H9 (cell line): ENCODE measurements at regions not wholly inside any gene's neighbourhood (a gene's known extent, or its start where the extent isn't known, plus 50 kb on each side); places are given as distances from the start of the nearest gene placed in this dataset.

Experiments used
- DNase-seq: peaks from one replicate; pipeline ENCODE4 v3.0.0-alpha.2; 2017
- H2AFZ ChIP-seq: one replicate; pipeline ENCODE4 v1.6.1; 2013; ENCODE audit warnings: mild to moderate bottlenecking, low read length, control low read depth, moderate library complexity
- H2AK5ac ChIP-seq: 2 replicates; pipeline ENCODE4 v1.6.1; 2013; ENCODE audit warnings: low read length, control low read depth, mixed read lengths; ENCODE audit not compliant: insufficient read length
- H2BK120ac ChIP-seq: one replicate; pipeline ENCODE4 v1.6.1; 2013; ENCODE audit warnings: low read depth, mild to moderate bottlenecking, low read length, control low read depth, inconsistent platforms; ENCODE audit not compliant: poor library complexity, severe bottlenecking
- H2BK12ac ChIP-seq: 2 replicates; pipeline ENCODE4 v1.6.1; 2013; ENCODE audit warnings: low read length, control low read depth, mixed read lengths, low read depth; ENCODE audit not compliant: insufficient read length
- H2BK15ac ChIP-seq: 2 replicates; pipeline ENCODE4 v1.6.1; 2013; ENCODE audit warnings: low read depth, low read length, control low read depth
- H2BK20ac ChIP-seq: one replicate; pipeline ENCODE4 v1.6.1; 2013; ENCODE audit warnings: low read depth, mild to moderate bottlenecking, low read length, control low read depth, inconsistent platforms; ENCODE audit not compliant: poor library complexity, severe bottlenecking
- H2BK5ac ChIP-seq: 2 replicates; pipeline ENCODE4 v1.6.1; 2013; ENCODE audit warnings: low read length, control low read depth, mixed read lengths; ENCODE audit not compliant: insufficient read length
- H3K14ac ChIP-seq: 2 replicates; pipeline ENCODE4 v1.6.1; 2013; ENCODE audit warnings: low read length, control low read depth; ENCODE audit not compliant: insufficient read depth
- H3K18ac ChIP-seq: 2 replicates; pipeline ENCODE4 v1.6.1; 2013; ENCODE audit warnings: low read depth, mild to moderate bottlenecking, mixed read lengths, low read length, control low read depth; ENCODE audit not compliant: insufficient read length
- H3K23ac ChIP-seq: 2 replicates; pipeline ENCODE4 v1.6.1; 2013; ENCODE audit warnings: low read length, control low read depth, mixed read lengths, low read depth; ENCODE audit not compliant: insufficient read length
- H3K23me2 ChIP-seq: 2 replicates; pipeline ENCODE4 v1.6.1; 2013; ENCODE audit warnings: low read depth, mild to moderate bottlenecking, mixed read lengths, low read length, control low read depth; ENCODE audit not compliant: insufficient read length, poor library complexity, severe bottlenecking
- H3K27ac ChIP-seq: 2 replicates; pipeline ENCODE4 v1.5.1; 2013; ENCODE audit warnings: low read length, control low read depth, mixed read lengths, low read depth; ENCODE audit not compliant: insufficient read length
- H3K27me3 ChIP-seq: 2 replicates; pipeline ENCODE4 v1.6.1; 2013; ENCODE audit warnings: low read length, control low read depth, inconsistent platforms; ENCODE audit not compliant: insufficient read depth
- H3K4ac ChIP-seq: 2 replicates; pipeline ENCODE4 v1.6.1; 2013; ENCODE audit warnings: low read depth, mild to moderate bottlenecking, control low read depth, inconsistent platforms, low read length, moderate library complexity
- H3K4me1 ChIP-seq: 2 replicates; pipeline ENCODE4 v1.6.1; 2013; ENCODE audit warnings: low read length, control low read depth, inconsistent platforms; ENCODE audit not compliant: insufficient read depth
- H3K4me2 ChIP-seq: 2 replicates; pipeline ENCODE4 v1.6.1; 2013; ENCODE audit warnings: low read length, control low read depth, mixed read lengths; ENCODE audit not compliant: insufficient read length, insufficient read depth
- H3K56ac ChIP-seq: 2 replicates; pipeline ENCODE4 v1.6.1; 2013; ENCODE audit warnings: low read depth, mild to moderate bottlenecking, mixed read lengths, low read length, control low read depth; ENCODE audit not compliant: insufficient read length
- H3K79me1 ChIP-seq: 2 replicates; pipeline ENCODE4 v1.6.1; 2013; ENCODE audit warnings: low read depth, mild to moderate bottlenecking, moderate library complexity, low read length, control low read depth, inconsistent platforms; ENCODE audit not compliant: insufficient read depth, poor library complexity, severe bottlenecking
- H3K79me2 ChIP-seq: 2 replicates; pipeline ENCODE4 v1.6.1; 2013; ENCODE audit warnings: low read length, control low read depth, inconsistent platforms; ENCODE audit not compliant: insufficient read depth
- H3K9ac ChIP-seq: 2 replicates; pipeline ENCODE4 v1.6.1; 2013; ENCODE audit warnings: low read length, control low read depth, mixed read lengths; ENCODE audit not compliant: insufficient read length; ENCODE audit errors: extremely low read depth
- H3K9me3 ChIP-seq: one replicate; pipeline ENCODE4 v1.6.1; 2013; ENCODE audit warnings: low read depth, low read length, inconsistent platforms; ENCODE audit not compliant: control insufficient read depth
- H3T11ph ChIP-seq: one replicate; pipeline ENCODE4 v1.6.1; 2013; ENCODE audit warnings: mild to moderate bottlenecking, low read length, control low read depth, inconsistent platforms
- H4K20me1 ChIP-seq: one replicate; pipeline ENCODE4 v1.6.1; 2013; ENCODE audit not compliant: control insufficient read depth, insufficient read length, insufficient read depth
- H4K5ac ChIP-seq: 2 replicates; pipeline ENCODE4 v1.6.1; 2013; ENCODE audit warnings: low read depth, mild to moderate bottlenecking, mixed read lengths, low read length, control low read depth; ENCODE audit not compliant: insufficient read length
- H4K8ac ChIP-seq: replicated peaks from 2 replicates; pipeline ENCODE4 v1.6.1; 2013; ENCODE audit warnings: low read length, control low read depth, mixed read lengths, low read depth; ENCODE audit not compliant: insufficient read length
- H4K91ac ChIP-seq: 2 replicates; pipeline ENCODE4 v1.6.1; 2013; ENCODE audit warnings: low read depth, mild to moderate bottlenecking, moderate library complexity, mixed read lengths, low read length, control low read depth; ENCODE audit not compliant: insufficient read length
- H3K27ac Mint-ChIP-seq, 3 experiments: 2 replicates in 2 of 3; 3 replicates in 1 of 3; pipeline ENCODE4 v1.8.0; 2020 to 2021; ENCODE audit warnings: mixed read lengths in 3 of 3, mild to moderate bottlenecking in 1 of 3, moderate library complexity in 1 of 3
- H3K27me3 Mint-ChIP-seq: 2 replicates; pipeline ENCODE4 v1.8.0; 2021; ENCODE audit warnings: low read depth, mild to moderate bottlenecking, moderate library complexity, mixed read lengths
- H3K36me3 Mint-ChIP-seq, 3 experiments: 2 replicates in 2 of 3; 3 replicates in 1 of 3; pipeline ENCODE4 v1.8.0; 2020 to 2021; ENCODE audit warnings: low read depth in 3 of 3, mixed read lengths in 3 of 3; ENCODE audit not compliant: insufficient read depth in 1 of 3
- H3K4me1 Mint-ChIP-seq, 2 experiments: 2 replicates each; pipeline ENCODE4 v1.8.0; 2020; ENCODE audit warnings: mixed read lengths in 2 of 2
- H3K4me3 Mint-ChIP-seq, 2 experiments: 2 replicates in 1 of 2; 3 replicates in 1 of 2; pipeline ENCODE4 v1.8.0; 2020 to 2021; ENCODE audit warnings: mild to moderate bottlenecking in 2 of 2, mixed read lengths in 2 of 2, moderate library complexity in 1 of 2
- H3K9me3 Mint-ChIP-seq, 2 experiments: 2 replicates in 1 of 2; 3 replicates in 1 of 2; pipeline ENCODE4 v1.8.0; 2020; ENCODE audit warnings: mild to moderate bottlenecking in 2 of 2, mixed read lengths in 2 of 2, moderate library complexity in 1 of 2
- CTCF ChIP-seq: fragments of 200-600 bp; sonication (generic); conservative IDR thresholded peaks from 3 replicates; pipeline ENCODE4 v1.8.0; 2021; ENCODE audit warnings: antibody characterized with exemption, mild to moderate bottlenecking

- Histone ChIP-seq H4K5ac (no peak overlapping the region), H2BK12ac (no peak overlapping the region), H3K79me2 (no peaks in the 10 kb centered on the region), H3K18ac (no peak overlapping the region), H3K4me1 (no peaks in the 10 kb centered on the region), H2BK5ac (no peak overlapping the region), H2AK5ac (no peak overlapping the region), H3K4me2 (no peak overlapping the region), H3K4ac (no peak overlapping the region), H3K23ac (no peak overlapping the region), H3K14ac (no peak overlapping the region), H3K27me3 (no peaks in the 10 kb centered on the region), H2BK20ac (no peak overlapping the region), H2AFZ (no peak overlapping the region), H3K27ac (no peak overlapping the region), H3K56ac (no peak overlapping the region), H2BK120ac (no peak overlapping the region), H3K23me2 (no peaks in the 10 kb centered on the region), H3K9ac (no peak overlapping the region), H3T11ph (no peak overlapping the region), H4K20me1 (no peaks in the 10 kb centered on the region), H2BK15ac (no peak overlapping the region), H3K79me1 (no peaks in the 10 kb centered on the region), H4K91ac (no peak overlapping the region), H3K9me3 (no peaks in the 10 kb centered on the region), H4K8ac (no peak overlapping the region)
- no peaks in the 10 kb centered on the region for H3K27me3 Mint-ChIP-seq
- 0 out of 7 replicates have a peak overlapping the region, but pooled peaks of 1 of the 3 experiments have one; percentile 11 for H3K27ac Mint-ChIP-seq
- peaks cover 0 to 6% of the 10 kb centered on the region in 2 experiments; a peak in 2 of 4 replicates for H3K4me1 Mint-ChIP-seq
- no peaks in the 10 kb centered on the region; a peak in 1 of 5 replicates for H3K9me3 Mint-ChIP-seq
- no peaks in the 10 kb centered on the region; a peak in 2 of 7 replicates for H3K36me3 Mint-ChIP-seq
- no peak for DNase-seq
- no peak overlapping the region for H3K4me3 Mint-ChIP-seq
- TF ChIP-seq CTCF, result no peak
Measured at GRCh38 chr17:54493691-54494090, 407.0 kb upstream of the TOM1L1 start.
